ENCODE measurements at regions not wholly inside any gene's neighbourhood (a gene's known extent, or its start where the extent isn't known, plus 50 kb on each side); places are given as distances from the start of the nearest gene placed in this dataset.

- TF ChIP-seq POLR2A (IDR thresholded peaks at IDR 0.05) (no peak), CTCF (IDR thresholded peaks at IDR 0.05) (no peak)
These were observed 66.4 kb upstream of the ATP10B start for GRCh38 chr5:160918386-160918785.
